RKO (cell line): ENCODE measurements at regions not wholly inside any gene's neighbourhood (a gene's known extent, or its start where the extent isn't known, plus 50 kb on each side); places are given as distances from the start of the nearest gene placed in this dataset.
"Not testable (repeated sequence)": the region's sequence is repeated elsewhere in the genome, so short reads cannot be mapped to it uniquely, and the experiment has no call there.

ENCODE experiments used
- DNase-seq: peaks from one replicate; pipeline ENCODE4 v3.0.0-alpha.2; 2016; ENCODE audit warnings: low spot score

DNA sequence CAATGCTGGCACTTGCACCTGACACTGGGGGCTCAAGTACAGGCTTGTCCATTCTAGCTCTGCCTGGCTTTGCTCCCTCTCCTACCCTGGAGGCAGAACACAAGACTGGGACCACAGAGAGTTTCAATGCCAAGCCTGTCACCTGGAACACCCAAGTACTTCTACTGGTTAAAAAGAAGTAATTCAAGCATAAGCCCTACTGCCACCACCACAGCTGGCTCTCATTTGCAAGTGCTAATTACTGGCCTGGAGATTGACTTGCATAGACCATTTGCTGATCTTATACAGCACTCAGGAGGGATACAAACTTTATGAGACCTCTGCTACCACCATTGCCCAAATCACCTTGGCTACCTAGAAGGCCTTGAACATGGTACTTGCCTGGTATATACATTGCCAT is 1550.9 kb downstream of the C4orf33 start:
- no peak for DNase-seq

DNA sequence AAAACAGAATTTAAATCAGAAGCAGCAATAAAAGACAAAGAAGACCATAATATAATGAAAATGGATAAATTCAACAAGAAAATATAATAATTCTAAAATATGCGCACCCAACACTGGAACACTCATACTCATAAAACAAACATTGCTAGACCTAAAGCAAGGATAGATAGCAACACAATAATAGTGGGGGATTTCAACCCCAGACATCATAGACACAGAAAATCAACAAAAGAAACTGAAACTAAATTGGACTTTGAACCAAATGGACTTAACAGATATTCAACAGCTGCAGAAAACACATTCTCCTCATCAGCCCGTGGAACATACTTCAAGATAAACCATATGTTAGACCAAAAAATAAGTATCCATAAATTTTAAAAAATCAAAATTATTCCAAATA is 1552.6 kb downstream of the C4orf33 start:
- no peak for DNase-seq

DNA sequence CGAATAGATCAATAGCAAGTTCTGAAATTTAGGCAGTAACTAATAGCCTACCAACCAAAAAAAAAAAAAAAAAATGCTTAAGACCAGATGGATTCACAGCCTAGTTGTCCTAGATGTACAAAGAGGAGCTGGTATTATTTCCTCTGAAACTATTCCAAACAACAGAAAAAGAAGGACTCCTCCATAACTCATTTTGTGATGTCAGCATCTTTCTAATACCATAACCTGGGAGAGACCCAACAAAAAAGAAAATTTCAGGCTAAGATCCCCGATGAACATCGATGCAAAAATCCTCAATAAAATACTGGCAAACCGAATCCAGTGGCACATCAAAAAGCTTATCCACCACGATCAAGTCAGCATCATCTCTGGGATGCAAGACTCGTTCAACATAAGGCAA is 1557.9 kb downstream of the C4orf33 start:
- DNase-seq, result no peak

DNA sequence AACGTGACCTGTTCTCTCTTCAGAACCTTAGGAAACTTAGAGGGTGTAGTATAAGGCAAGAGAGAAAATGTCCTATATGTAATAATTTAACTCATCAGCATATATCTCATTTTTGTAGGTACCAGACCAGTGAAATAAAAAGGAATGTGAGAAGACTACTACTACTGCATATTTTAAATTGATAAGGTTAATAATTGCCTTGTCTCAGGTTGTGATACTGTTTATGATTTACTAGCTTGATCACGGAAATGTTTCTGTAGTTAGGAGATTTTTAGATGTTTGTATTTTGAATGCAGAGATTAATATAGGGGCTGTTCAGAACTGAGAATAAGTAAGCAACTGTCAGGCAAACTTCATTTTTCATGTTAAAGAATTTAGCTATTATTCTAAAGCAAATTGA is 1563.4 kb downstream of the C4orf33 start:
- no peak for DNase-seq

DNA sequence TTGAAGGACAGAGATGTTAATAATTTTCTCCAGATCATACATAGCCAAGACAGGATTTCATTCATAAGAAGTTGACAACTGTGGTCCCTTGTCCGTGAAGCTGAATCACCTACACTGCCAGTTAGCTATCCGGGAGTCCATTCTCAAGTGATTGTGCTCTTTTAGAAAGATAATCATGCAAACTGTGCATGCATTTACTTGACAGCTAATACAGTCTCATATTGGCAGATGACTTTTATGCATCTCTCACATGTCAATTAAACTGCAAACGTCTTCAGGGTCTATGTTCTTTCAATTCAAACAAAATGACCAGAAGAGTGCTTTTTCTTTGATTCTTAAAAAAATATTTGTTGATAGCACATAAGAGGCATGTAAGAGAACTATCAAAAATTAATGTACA is 1572.9 kb downstream of the C4orf33 start:
- no peak for DNase-seq

DNA sequence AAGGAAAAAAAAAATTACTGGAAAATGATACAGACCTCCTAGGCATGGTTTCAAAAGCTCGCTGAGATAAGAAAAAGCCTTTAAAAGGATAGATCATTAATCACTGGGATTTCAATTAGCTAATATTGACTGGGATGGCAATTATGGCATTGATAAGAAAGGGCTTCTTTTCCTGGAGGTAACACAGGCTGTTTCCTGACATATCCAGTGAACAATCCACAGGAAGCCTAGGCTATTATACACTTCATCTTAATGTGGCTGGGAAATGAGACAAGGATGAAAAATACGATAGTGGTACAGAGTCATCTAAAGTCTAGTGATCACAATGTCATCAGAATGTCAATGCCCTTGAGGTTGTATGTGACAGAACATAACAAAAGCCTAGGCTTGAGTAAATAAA is 1579.3 kb downstream of the C4orf33 start:
- DNase-seq, result no peak

DNA sequence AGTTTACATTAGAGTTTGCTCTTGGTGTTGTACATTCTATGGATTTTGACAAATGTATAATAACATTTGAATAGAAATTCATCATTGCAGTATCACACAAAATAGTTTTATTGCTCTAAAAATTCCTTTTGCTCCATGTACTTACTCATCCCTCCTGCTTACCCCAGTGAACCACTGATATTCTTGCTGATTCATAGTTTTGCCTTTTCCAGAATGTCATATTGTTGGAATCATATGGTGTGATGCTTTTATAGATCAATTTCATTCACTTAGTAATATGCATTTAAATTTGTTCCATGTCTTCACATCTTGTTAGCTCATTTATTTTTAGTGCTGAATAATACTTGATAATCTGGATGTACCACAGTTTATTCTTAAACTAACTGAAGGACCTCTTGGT is 1593.2 kb downstream of the C4orf33 start:
- no peak for DNase-seq

DNA sequence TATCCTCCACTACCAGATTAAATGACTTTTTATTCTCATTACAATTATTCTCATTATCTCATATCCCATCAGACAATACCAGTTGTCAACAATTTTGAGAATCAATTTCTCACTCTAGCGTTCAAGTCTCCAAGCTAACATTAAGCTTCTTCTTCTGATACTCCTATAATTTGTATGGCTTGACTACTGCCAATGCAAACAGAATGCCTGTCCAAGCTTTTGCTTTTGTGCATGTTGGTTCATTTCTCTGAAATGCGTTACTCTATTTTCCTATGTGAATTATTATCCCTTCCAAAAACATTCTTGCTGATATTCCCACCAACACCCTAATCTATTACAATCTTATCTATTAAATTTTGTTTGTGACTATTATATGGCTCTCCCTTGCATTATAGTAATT is 1602.3 kb downstream of the C4orf33 start:
- DNase-seq, result no peak

DNA sequence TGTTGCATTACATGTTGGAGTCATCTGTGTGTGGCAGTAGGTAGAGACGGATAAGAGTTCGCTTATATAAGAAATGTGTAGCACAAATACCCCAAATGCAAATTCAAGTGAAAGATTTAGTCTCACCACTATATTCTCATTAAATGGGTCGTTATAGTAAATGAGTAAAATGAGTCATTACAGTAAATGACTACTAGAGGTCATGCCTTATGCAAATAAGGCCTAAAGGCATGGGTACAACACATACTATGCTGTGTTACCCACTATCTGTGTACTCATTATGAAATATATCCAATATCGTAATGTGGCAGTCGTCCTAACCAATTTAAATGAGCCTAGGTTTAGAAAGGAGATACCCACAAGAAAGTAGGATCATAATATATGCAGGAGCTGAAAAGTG is 1603.1 kb downstream of the C4orf33 start:
- DNase-seq, result no peak

DNA sequence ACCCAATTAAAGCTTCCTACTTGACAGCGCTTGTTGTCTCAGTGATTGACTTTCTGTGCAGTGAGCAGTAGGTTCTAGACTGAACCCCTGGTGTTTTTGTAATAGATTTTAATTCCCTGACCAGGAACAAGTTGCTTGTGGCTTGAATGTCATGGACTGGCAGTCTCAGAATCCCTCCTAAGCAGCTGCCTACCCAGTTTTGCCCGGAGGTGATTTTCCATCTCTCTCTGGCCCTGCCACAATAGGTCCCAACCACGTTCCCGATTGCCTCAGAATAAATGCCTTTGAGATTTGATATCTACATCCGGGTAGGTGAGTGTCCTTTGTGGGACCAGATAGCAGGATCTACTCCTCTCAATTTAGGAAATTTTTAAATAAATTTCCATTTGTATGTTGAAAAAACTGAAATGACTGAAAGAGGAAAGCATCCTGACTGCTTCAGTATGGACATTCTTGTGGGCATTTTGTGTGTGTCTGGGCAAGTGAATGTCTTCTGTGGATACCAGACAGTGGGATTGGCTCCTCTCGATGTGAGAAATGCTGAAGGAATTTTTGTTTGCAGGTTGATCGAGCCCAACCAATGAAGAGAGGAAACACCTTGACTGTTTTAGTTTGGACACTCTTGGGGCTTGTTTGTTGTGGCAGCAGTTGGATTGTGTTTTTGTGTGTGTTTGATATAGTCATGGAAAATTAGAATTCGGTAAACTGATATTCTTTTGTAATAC is 1607.4 kb downstream of the C4orf33 start:
- DNase-seq, result no peak

DNA sequence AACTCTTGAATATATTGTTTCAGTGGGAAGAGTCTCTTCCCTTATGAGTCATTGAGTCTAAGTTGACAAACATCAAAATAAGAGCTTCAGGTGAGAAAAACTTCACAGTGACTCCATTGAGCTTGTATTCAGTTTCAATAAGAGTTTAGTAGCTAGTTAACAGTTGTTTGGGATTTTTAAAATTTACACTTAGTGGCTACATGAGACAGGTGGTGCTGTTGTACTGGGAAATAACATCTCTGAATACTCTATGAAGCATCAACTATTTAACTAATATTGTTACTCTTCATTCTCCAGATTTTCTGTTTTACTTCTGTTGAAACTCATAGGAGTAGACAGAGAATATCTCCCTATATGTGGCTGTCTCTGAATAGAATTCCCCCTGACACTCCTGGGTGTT is 1609.1 kb downstream of the C4orf33 start:
- no peak for DNase-seq

DNA sequence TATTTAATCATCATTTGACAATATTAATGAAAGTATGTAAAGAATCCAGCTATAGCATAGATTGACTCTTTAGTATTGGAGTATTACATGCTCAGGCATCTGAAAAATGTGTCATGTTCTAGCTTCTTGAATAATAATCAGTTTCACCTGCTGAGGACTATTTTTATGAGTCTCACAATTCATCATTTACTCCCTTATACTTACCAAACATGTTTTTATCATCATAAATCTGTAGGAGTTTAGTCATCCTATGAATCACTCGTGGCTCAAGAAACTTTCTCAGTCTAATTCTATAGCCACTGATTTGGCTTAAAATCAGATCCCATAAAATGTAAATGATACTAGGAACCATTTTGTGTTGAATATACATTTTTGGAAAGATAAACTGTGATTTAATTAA is 1616.1 kb downstream of the C4orf33 start:
- peak; percentile 83 for DNase-seq

DNA sequence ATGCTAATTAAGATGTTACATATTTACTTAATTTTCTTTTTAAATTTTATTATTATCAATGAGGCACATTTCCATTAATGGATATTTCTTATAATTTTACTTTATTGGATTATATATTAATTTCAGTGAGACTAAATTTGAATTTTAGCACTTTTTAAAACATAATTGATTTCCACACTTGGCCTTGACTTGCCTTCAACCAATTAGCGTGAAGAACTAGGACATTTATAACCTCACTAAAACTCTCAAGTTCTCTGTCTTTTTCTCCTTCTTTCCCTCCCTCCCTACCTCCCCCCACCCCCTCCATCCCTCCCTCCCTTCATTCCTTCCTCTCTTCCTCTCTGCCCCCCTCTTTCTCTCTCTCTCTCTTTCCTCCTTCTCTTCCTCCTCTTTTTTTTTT is 1618.1 kb downstream of the C4orf33 start:
- DNase-seq, result no peak

DNA sequence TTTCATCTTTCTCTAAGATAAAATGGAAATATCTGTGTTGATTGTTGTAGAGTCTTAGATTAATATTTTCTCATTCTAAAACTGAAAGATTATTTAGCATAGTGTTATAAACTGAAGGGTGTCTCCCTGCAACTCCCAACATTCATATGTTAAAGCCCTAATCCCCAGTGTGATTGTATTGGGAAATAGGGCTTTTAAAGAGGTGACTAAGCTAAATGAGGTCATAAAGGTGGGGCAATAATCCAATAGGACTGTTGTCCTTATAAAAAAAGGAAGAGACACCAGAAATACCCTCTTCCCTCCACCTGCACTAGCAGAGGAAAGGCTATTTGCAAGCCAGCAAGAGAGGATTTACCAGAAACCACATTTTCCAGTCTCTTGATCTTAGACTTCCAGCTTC is 1626.4 kb downstream of the C4orf33 start:
- DNase-seq, result peak; percentile 21

DNA sequence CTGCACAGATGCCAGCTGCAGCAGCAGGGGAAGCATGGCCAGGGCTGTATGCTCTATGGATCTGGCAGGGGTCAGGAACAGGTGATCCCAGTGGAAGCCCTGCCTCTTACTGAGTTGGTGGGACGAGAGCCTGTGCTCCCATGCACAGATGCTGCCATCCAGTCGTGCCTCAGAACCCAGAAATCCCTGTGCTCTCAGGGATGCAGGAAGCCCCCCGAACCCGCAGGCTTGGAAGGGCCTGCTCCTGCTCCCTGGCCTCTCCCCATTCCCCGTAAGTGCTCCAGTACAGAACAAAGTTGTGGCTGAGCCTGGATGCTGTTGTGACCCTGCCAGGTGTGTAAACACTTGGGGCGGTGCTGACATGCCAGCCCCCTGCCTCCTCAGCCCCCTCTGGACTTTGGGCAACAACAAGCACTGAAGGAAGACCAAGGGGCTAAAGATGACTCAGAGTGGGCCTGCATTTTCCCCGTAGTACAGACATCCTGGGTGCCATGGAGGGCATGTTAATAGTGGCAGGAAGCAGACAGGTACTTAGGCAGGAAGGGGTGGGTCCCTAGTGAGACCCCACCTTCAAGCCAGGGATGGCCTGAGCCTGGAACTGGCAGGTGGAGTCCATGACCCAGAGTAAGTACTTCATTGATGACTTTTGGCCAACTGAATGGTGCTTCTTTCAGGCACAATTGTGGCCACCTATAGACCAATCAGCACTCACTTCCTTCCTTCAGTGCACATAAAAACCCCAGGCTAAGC is 1640.7 kb downstream of the C4orf33 start:
- DNase-seq, result no peak

DNA sequence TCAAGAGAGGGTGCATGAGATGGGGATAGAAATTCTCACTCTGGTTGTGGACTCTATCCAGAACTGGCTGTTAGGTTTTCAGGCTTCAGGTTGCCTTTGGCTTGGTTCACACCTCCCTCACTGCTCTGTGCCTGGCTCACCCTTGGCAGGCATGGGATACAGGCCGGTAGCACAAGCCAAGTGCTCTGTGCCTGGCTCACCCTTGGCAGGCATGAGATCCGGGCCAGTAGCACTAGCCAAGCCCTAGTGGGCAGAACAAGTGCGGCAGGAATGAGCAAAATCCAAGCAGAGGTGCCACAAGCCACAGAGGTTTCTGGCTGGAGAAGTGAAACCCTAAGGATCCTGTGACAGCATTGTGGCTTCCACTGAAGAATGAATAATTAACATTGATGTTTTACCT is 1642.3 kb downstream of the C4orf33 start:
- no peak for DNase-seq

DNA sequence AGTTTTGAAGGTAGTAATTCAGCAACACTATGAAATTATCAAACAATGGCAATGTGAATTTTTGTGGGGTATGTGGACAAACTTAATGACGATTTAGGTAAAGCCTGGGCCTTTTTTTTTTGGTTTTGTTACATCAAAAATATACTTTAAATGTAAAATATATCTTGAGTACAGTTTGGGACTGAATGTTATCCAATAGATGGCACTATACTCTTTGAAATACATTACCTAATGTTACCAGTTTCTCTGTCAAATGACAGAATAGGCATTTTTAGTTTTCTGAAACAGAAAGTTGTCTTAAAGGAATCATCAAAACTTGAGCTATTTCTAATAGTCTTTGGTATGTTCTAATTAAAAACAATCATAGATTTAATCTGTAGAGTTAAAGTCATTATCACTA is 1651.9 kb downstream of the C4orf33 start:
- peak; percentile 73 for DNase-seq

DNA sequence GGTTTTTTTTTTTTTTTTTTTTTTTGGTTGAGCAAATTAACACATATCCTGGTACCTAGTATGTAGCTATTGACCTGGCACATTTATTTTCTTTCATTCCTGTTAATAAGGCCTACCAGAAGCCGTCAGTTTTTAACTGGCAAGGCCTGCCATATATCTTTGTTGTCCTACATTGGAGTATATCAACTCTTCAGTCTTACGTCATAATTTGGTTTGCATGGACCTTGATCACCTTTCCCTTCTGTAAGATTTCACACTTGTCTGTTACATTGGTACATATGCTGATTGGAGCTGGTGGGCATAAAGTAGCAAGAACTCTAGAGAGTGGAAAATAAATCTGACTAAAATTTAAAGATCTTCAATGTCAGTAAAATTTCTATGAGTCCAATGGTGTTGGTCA is 1658.0 kb downstream of the C4orf33 start:
- no peak for DNase-seq

DNA sequence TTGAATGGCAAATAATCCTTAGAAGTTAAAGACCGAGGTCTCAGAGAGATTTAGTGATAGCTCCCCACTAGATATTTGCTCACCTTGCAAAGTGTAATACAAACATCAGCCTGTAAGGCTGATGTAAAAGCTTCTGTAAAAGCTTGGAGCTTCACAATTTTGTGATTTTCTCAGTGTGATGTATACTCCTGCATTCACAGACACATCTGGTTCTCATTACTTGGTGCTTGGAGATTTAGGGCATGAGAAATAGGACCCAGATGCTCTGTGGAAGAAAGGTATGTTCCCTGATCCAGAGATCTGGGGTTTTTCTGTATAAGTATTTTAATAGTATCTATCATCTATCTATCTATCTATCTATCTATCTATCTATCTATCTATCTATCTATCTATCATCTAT is 1664.3 kb downstream of the C4orf33 start:
- DNase-seq, result no peak

DNA sequence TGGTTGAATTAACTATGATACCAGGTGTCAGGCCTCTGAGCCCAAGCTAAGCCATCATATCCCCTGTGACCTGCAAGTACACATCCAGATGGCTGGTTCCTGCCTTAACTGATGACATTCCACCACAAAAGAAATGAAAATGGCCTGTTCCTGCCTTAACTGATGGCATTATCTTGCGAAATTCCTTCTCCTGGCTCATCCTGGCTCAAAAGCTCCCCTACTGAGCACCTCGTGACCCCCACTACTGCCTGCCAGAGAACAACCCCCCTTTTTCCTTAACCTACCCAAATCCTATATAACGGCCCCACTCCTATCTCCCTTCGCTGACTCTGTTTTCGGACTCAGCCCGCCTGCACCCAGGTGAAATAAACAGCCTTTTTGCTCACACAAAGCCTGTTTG is 1671.4 kb downstream of the C4orf33 start:
- not testable (repeated sequence) for DNase-seq

DNA sequence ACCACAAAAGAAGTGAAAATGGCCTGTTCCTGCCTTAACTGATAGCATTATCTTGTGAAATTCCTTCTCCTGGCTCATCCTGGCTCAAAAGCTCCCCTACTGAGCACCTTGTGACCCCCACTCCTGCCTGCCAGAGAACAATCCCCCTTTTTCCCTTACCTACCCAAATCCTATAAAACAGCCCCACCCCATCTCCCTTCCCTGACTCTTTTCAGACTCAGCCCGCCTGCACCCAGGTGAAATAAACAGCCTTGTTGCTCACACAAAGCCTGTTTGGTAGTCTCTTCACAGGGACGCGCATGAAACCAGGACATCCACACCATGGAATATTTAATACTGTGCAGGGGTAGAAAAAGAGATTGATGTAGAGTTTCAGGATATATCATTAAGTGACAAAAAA is 1677.0 kb downstream of the C4orf33 start:
- not testable (repeated sequence) for DNase-seq

DNA sequence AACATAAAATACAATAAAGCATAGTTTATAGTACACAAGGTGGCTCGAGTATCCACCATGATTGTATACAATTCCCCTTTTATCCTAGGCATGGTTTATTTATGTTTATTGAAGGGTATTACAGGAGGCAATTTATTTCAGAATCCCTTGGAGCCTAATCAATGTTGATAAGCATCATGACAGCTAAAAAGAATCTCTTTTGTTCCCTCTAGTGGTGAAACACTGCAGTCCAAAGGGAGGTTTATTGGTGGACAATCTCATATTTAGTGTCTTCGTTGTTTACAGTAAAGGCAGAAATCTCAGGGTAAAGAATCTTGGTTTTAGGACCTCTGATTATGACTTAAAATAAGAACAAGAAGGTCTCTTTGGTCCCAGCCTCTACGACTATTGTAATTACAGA is 1712.5 kb downstream of the C4orf33 start:
- DNase-seq, result peak; percentile 45

DNA sequence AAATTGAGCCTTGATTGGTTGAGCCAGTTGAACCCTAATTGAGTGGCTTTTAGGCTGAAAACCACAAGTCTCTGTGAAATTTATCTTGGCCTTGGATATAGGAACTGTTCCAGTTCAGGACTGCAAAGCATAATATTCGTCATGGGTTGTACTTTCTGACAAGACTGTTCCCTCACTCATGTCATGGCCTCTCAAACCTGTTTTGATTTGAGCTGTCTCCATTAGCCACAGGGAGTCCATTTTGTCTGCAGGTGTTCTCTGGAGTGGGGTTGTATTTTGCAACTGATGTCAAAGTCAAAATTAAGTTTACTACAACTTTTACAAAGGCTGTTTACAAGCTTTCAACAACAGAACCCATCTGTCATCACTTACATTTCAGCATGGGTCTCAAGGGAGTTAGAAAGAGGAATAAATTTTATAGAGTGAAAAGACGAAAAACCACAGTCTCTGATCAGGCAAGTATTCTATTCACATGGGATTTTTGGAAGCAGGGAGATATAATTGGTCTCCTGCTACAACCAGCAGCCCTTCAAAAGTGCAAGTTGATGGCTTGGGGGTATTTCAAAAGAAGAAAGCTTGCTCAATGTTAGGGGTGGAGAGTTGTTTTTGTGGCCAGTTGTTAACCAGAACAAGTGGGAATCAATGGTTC is 1716.3 kb downstream of the C4orf33 start:
- no peak for DNase-seq
